K562 (cell line): ENCODE measurements at regions not wholly inside any gene's neighbourhood (a gene's known extent, or its start where the extent isn't known, plus 50 kb on each side); places are given as distances from the start of the nearest gene placed in this dataset.

Source experiments
- CEBPZ ChIP-seq: fragments of 150-350 bp; IDR thresholded peaks from 2 replicates; pipeline ENCODE4 v1.6.1; 2014; ENCODE audit warnings: low read depth, mild to moderate bottlenecking, low read length, borderline replicate concordance
- CHCHD3 ChIP-seq: fragments of 250-450 bp; sonication (Bioruptor Pico); IDR thresholded peaks from 2 replicates; pipeline ENCODE4 v2.1.2; 2022; ENCODE audit warnings: mild to moderate bottlenecking
- ID3 ChIP-seq, 2 experiments: fragments of 250-450 bp in 1 of 2; fragments of 450-650 bp in 1 of 2; sonication (Bioruptor Pico) in 1 of 2; IDR thresholded peaks; 2 replicates each; pipeline versions ENCODE4 v1.6.1 to v1.8.0; 2016 to 2021; ENCODE audit warnings: mild to moderate bottlenecking in 2 of 2, moderate library complexity in 2 of 2, missing compliant biosample characterization in 1 of 2, missing genetic modification characterization in 1 of 2
- PHF20 ChIP-seq: fragments of 450-650 bp; IDR thresholded peaks from 2 replicates; pipeline ENCODE4 v1.6.1; 2018; ENCODE audit not compliant: partially characterized antibody
- PHTF2 ChIP-seq: fragments of 250-450 bp; sonication (Bioruptor Pico); IDR thresholded peaks from 2 replicates; pipeline ENCODE4 v1.5.0; 2021; ENCODE audit warnings: mild to moderate bottlenecking
- POLR3A ChIP-seq: IDR thresholded peaks from 2 replicates; pipeline ENCODE4 v1.6.1; 2011; ENCODE audit warnings: borderline replicate concordance, mild to moderate bottlenecking, moderate library complexity; ENCODE audit not compliant: insufficient read length, insufficient read depth; ENCODE audit errors: extremely low read depth
- STAT5B ChIP-seq: fragments of 250-450 bp; sonication (Bioruptor Pico); IDR thresholded peaks from 2 replicates; pipeline ENCODE4 v1.8.0; 2021; ENCODE audit warnings: mild to moderate bottlenecking, inconsistent platforms
- ZNF57 ChIP-seq: fragments of 450-650 bp; formaldehyde crosslinking; IDR thresholded peaks from 2 replicates; pipeline ENCODE4 v1.4.0; 2020; ENCODE audit warnings: mild to moderate bottlenecking, moderate library complexity
- ZZZ3 ChIP-seq: fragments of 450-650 bp; IDR thresholded peaks from 2 replicates; pipeline ENCODE4 v1.6.1; 2016; ENCODE audit warnings: antibody characterized with exemption, mild to moderate bottlenecking, moderate library complexity
- TF ChIP-seq, protein P1 (sequence below), 2 experiments: fragments of 450-650 bp; IDR thresholded peaks; 2 replicates each; pipeline ENCODE4 v1.6.1; 2016; ENCODE audit warnings: mild to moderate bottlenecking in 2 of 2, borderline replicate concordance in 1 of 2, low read depth in 1 of 2, moderate library complexity in 1 of 2

GRCh38 chr21:24272521-24272938 lies 1334.8 kb downstream of the MRPL39 start (continued):
- TF ChIP-seq, protein P1, sequence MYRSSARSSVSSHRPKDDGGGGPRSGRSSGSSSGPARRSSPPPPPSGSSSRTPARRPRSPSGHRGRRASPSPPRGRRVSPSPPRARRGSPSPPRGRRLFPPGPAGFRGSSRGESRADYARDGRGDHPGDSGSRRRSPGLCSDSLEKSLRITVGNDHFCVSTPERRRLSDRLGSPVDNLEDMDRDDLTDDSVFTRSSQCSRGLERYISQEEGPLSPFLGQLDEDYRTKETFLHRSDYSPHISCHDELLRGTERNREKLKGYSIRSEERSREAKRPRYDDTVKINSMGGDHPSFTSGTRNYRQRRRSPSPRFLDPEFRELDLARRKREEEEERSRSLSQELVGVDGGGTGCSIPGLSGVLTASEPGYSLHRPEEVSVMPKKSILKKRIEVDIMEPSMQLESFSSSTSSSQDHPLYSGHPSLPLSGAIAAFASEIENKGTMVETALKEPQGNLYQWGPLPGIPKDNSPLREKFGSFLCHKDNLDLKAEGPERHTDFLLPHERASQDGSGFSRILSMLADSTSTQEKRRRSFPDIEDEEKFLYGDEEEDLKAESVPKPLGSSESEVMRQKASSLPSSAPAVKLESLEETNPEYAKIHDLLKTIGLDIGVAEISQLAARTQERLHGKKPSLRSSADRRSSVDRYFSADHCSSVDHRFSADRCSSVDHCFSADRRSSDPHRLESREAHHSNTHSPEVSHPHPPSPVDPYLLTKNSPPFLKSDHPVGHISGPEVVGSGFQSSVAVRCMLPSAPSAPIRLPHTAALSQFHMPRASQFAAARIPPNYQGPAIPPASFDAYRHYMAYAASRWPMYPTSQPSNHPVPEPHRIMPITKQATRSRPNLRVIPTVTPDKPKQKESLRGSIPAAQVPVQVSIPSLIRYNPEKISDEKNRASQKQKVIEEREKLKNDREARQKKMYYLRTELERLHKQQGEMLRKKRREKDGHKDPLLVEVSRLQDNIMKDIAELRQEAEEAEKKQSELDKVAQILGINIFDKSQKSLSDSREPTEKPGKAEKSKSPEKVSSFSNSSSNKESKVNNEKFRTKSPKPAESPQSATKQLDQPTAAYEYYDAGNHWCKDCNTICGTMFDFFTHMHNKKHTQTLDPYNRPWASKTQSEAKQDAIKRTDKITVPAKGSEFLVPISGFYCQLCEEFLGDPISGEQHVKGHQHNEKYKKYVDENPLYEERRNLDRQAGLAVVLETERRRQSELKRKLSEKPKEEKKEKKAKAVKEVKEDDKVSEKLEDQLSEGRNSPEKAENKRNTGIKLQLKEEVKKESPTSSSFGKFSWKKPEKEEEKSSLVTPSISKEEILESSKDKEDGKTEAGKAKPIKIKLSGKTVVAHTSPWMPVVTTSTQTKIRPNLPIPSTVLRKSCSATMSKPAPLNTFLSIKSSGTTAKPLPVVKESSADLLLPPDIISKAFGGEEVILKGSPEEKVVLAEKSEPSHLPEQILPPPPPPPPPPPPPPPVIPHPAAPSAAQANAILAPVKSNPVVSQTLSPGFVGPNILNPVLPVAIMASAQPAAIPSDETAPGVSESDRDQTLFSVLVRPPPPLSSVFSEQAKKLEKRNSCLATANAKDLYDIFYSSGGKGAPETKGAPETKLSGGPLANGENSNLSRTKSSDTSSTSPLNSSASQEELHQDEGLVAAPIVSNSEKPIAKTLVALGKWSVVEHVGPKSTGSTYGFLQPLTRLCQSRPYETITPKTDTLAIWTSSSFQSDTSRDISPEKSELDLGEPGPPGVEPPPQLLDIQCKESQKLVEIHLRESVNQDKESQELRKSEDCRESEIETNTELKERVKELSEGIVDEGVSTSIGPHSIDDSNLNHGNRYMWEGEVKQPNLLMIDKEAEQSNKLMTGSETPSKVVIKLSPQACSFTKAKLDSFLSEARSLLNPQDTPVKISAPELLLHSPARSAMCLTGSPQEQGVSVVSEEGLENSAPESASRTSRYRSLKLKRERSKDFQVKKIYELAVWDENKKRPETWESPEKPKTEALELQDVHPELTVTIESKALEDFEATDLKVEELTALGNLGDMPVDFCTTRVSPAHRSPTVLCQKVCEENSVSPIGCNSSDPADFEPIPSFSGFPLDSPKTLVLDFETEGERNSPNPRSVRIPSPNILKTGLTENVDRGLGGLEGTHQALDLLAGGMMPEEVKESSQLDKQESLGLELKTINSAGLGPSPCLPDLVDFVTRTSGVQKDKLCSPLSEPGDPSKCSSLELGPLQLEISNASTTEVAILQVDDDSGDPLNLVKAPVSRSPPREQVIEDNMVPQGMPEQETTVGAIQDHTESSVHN (IDR thresholded peaks at IDR 0.05; ENCODE audit: borderline replicate concordance in 1 of 2, low read depth in 1 of 2): no peak
- TF ChIP-seq PHTF2 (CRISPR knock-in tag): no peak
- no peak for TF ChIP-seq CHCHD3 (CRISPR knock-in tag)
- TF ChIP-seq ZZZ3: no peak
- peak; percentile 17 for TF ChIP-seq PHF20
- peak; percentile 91 for TF ChIP-seq ID3 (CRISPR knock-in tag; IDR thresholded peaks at IDR 0.05)
- peak; percentile 99 for TF ChIP-seq ID3 (tag; IDR thresholded peaks at IDR 0.05)
- no peak for TF ChIP-seq STAT5B (CRISPR knock-in tag)
- no peak for TF ChIP-seq ZNF57 (CRISPR knock-in tag)
- no peak for TF ChIP-seq POLR3A
- TF ChIP-seq CEBPZ: no peak
